Skin of body (tissue), 2 donors: ENCODE measurements at regions not wholly inside any gene's neighbourhood (a gene's known extent, or its start where the extent isn't known, plus 50 kb on each side); places are given as distances from the start of the nearest gene placed in this dataset. TPM values are rescaled to one million over a fixed set of nuclear protein-coding genes. Genes with fewer than 3 reads are reported as not detected.

Experiments
- DNase-seq: peaks from one replicate; lab custom pipeline; 2025; lab: John Stamatoyannopoulos, UW
- small RNA-seq: library from RNA; depleted of rRNA; stranded (forward); fragments of <200 nt; gene quantifications from one replicate; pipeline ENCODE3, GENCODE V24; 2014; ENCODE audit warnings: low replicate concordance

DNA sequence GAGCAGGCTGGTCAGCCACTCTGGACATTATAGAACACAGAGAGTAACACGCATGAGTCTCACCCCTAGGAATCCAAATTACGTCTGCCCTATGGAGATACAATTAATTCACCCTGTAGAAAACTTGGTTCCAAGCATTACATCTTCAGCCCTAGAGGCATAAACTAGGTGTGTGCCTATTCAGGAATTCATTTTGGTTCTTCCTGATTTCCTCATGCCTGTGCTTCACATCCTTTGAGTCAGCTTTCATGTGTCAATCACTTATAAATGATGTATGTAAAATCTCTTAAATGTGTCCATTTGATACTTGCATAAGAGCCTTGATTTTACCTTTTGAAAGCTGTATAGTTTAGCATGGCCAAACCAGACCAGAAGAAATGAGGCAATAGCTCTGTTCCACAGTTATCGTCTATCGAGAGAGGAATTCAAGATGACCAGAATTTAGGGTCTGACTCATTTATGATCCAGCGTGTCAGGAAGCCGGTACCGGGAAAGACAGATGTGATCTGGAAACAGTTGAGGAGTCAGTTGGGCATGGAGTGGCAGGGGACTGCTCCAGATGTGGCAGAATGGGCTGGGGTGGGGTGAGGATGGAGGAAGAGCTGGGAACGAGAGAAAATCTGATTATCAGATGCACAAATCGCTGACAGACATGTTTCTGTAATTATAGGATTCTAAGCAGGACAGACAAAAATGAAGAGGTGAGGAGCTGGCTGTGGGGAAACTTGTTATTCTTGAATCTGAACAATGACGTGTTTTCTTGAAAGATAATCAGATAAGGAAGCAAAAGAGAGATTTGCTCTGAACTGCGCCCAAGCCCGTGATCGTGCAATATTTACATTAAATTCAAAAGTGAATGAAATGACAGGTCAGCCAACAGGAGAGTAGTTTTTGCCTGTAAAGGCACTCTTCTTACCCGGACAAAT is 76.7 kb downstream of the C16orf95 start:
- DNase-seq, result no peak

DNA sequence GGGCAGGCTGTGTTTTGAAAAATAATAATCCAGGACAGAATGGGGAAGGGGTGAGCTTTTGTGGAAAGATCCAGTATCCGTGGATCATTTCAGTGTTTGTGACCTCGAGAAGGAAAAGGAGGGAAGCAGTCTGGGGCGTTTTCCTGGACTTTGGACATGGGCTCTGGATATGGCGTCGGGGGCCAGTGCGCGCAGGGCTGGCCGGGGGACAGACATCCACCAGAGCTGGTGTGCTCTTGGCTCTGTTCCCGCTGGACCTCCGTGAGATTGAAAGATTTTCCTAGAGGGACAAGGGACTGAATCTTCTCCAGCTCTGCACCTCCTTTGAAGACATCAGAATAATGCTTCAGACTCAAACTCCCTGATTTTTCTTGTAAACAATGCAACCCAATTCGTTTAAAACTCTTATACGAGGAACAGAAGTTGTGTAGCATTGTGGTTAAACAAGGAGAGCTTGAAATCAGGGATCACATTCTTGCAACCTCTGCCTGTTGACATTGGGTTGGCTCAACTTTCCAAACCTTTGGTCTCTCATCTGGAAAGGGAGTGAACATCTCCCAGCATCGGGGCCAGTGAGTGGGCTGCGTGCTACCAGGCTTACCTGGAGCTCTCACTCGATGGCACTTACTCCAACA is 75.9 kb downstream of the C16orf95 start:
- DNase-seq, result no peak

DNA sequence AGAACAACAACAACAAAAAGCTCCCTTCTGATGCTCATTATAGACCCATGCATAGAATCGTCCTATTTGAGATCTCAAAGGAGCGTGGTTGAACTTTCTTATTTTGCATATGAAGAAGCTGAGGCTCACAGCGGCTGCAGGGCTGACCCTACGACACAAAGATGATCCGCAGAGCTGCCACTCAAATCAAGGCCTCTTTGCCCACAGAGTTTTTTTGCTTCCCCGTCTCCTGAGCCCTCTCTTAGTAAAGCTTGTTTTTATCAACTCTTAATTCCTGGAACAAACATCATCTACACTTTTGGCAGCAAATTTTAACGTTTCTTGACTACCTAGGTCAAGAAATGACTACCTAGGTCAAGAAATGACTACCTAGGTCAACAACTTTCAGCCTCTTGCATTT is 73.7 kb downstream of the C16orf95 start:
- no peak for DNase-seq

DNA sequence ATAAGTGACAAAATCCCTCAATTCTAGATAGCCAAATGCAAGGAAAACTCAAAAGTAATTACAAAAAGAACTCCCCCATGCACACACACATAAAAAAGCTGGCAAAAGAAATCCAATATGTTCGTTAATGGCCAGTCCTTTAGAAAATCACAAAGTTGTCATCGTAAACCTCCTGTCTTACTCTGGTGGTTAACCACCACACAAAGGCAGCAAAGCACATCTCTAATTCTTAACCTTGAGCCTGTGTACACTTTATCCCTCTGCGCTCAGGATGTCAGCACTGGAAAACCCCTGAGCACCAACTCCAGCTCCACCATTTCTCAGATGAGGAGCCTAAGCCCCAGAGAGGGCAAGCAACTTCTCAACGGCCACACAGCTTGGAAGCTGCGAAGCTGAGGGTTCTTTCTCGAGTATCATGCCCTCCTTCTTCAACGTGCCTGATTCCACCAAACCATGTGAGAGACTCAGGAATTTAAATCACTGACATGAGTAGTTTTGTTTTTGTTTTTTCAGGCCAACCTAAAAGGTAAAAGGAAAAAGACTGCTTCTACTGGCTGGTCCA is 72.5 kb downstream of the C16orf95 start:
- DNase-seq, result no peak

DNA sequence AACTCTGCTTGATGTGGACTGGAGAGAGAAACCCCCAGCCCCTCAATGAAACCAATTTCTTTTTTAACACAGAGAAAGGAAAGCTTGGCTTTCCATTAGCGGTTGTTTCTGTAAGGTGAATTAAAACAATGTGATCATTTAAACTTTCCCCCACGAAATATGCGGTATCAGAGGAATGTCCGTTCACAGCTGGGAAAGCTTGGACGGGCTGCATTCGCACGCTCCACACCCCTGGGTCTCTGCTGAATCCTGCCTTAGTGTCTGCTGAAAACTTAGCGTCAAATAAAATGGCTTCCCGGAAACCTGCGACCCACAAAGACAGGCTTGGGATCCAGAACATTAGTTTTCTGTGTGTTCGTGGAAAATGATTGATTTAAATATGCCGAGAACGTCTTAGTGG is 71.7 kb downstream of the C16orf95 start:
- DNase-seq, result no peak

DNA sequence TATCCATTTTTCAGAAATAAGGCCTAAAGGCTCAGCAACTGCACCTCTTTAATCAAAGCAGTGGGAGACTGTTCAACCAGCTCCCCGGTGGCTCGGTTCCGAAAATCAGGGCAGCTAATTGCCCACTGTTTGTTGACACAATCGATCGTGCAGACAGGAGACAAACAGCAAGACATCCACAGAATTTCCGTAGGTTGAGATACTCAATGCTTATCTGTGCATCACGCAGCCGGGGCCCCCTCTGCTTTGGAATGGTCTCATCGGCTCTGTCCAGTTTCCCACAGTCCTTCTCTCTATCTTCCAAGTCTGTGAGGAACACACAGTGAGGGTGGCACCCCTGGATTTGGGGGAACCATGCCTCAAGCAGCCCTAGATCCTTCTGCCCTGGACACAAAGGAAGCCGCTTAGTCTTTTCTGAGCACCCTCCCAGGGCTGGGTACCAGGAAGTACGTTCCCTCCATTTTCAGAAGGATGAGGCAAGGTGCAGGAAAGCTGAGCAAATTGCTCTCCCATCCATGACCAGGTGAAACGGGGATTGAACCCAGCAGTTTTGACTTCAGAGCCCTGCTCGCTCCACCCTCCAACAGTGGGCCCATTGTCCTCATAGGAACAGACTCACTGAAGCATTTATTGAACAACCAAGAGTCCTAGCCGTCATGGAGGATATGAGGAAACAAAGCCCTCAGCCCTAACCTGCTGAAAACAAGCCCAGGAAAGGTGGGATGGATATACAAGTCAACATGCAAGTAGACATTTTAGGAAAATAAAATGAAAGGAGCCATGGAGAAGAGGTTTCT is 70.7 kb downstream of the C16orf95 start:
- no peak for DNase-seq

DNA sequence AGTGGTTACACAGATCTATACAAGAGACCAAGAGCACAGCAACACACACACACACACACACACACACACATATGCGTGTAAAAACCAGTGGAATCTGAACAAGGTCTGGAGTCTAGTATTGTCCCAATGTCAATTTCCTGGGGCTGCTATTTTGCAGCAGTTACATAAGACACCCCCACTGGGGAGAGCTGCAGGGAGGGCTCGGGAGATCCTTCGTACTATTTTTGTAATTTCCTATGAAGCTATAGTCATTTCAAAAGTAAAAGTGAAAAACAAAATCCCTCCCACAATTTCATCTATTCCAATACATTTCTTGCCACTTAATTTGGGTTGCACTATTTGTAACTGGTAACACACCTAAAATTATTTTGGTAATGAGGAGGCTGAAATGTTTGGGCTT is 68.5 kb downstream of the C16orf95 start:
- DNase-seq, result no peak

DNA sequence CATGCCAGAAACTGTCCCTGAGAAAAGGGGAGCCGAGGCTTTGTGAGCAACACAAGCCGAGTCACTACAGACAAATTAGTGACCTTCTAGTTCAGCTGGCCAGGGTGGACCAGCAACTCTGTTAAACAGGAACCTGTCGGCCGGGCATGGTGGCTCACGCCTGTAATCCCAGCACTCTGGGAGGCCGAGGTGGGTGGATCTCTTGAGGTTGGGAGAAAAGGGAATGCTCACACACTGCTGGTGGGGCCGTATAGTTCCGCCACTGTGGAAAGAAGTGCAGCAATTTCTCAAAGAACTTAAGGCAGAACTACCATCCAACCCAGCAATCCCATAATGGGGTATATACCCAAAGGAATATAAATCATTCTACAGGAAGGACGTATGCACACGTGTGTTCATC is 67.8 kb downstream of the C16orf95 start:
- no peak for DNase-seq

DNA sequence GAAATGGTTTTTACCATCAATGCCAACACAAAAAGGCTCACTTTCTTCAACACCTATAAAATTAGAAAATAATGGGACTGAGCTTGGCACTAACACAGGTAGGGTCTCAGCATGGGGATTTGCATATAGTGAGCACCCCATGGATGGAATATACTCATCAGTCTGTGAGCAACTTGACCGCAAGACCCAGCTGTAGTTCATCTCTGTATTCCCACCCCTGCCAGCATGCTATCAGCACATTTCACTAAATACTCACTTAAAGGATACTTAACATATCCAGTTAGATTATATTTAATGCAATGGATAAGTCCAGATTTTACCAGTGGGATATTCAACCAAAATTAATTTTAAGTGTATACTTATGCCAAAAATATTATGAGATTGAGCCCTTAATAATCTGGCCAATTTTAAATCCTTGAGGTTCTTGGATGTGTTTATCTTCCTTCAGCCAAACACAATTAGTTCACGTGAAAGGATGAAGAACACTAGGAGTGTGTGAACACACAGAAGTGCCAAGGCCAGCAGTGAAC is 66.7 kb downstream of the C16orf95 start:
- DNase-seq, result no peak

DNA sequence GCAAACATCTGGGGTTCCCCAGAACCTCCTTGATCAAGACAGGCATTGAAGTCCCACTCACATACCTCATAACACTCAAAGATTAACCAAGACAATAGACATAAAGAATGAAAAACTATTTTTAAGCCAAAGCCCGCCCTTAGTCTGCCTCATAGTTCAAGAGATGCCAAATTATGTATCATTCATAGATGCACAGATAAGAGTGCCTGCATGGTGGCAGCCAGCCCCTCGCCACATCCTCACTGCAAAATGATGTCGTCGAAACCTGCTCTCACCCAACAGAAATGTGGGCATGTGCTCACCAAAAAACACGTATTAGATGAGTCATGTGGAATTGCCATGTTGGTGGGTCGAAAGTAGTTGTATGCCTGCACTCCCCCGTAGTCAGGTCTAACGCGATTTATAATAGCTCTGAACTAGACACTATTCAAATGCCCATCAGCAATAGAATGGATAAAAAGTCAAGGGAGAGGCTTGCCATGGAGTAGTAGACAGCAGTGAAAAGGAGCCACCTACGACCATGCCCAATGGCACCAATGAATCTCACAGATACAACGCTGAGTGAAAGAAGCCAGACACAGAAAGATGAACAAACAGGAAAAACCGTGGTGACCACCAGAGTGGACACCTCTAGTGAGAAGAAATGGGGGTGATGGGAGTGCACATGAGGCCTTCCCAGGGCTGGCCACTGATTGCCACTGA is 64.8 kb downstream of the C16orf95 start:
- no peak for DNase-seq

Small RNA genes lying in the stretch of these regions (small RNA-seq; reads per million reads assigned to genes)
- not detected for gene AC093519.1
